ENCODE measurements at regions not wholly inside any gene's neighbourhood (a gene's known extent, or its start where the extent isn't known, plus 50 kb on each side); places are given as distances from the start of the nearest gene placed in this dataset.

DNA sequence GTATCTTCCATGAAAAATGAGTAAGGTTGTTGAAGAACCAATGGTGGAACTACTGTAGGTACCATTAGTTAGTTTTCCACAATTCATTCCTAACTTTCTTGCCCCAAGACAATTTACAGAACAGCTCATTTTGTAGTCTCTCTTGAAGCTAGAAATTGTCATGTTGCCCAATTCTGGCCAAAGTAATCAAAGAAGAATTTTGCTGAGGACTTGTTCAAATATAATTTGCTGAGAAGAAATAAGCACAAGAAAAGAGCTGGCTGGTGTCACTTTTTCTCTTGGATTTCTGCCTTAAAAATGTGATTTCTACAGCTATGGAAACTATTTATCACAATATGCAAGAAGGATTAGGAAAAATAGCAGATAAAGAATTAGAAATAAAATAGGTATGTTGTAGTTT, 199.2 kb upstream of the SEMA3A start:
- DNase-seq, result no peak
- Mint-ChIP-seq H3K27me3 (no peaks in the 10 kb centered on the region), H3K27ac (no peak overlapping the region), H3K36me3 (ENCODE audit: low read depth) (no peaks in the 10 kb centered on the region), H3K9me3 (peaks cover 6% of the 10 kb centered on the region), H3K4me1 (no peaks in the 10 kb centered on the region), H3K4me3 (no peak overlapping the region)
- TF ChIP-seq, protein P1, sequence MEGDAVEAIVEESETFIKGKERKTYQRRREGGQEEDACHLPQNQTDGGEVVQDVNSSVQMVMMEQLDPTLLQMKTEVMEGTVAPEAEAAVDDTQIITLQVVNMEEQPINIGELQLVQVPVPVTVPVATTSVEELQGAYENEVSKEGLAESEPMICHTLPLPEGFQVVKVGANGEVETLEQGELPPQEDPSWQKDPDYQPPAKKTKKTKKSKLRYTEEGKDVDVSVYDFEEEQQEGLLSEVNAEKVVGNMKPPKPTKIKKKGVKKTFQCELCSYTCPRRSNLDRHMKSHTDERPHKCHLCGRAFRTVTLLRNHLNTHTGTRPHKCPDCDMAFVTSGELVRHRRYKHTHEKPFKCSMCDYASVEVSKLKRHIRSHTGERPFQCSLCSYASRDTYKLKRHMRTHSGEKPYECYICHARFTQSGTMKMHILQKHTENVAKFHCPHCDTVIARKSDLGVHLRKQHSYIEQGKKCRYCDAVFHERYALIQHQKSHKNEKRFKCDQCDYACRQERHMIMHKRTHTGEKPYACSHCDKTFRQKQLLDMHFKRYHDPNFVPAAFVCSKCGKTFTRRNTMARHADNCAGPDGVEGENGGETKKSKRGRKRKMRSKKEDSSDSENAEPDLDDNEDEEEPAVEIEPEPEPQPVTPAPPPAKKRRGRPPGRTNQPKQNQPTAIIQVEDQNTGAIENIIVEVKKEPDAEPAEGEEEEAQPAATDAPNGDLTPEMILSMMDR (IDR thresholded peaks at IDR 0.05), result no peak
- CTCF ChIA-PET, result no interaction called here
- intact Hi-C loops (cut with micrococcal nuclease), result no loop called here
- POLR2A ChIA-PET, result no interaction called here
- ATAC-seq (ENCODE audit: low read depth), result no peak

DNA sequence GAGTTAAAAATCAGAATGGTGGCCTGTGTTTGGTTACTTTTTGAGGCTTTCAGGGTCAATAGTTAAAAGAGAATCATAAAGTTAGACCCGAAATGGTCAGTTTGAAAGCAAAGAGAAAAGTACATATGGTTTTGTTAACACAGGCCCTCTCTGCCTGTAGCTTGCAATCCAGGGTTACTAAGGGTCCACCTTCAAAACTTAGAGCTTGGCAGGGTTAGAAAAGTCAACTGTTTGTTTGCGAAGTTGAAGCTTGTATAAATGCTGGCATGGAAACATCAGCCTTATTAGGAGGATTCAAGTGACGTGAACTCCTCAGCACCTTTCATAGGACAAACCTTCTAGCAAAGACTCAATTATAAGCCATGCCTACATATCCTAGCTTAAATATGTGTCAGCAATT, 196.3 kb upstream of the SEMA3A start:
- DNase-seq (no peak), ATAC-seq (ENCODE audit: low read depth) (no peak)
- ChIA-PET CTCF (no interaction called here), POLR2A (no interaction called here)
- Mint-ChIP-seq H3K36me3 (ENCODE audit: low read depth) (no peaks in the 10 kb centered on the region), H3K27me3 (no peaks in the 10 kb centered on the region), H3K4me3 (no peak overlapping the region), H3K27ac (no peak overlapping the region), H3K4me1 (no peaks in the 10 kb centered on the region), H3K9me3 (peaks cover 6% of the 10 kb centered on the region)
- intact Hi-C loops (cut with micrococcal nuclease), result no loop called here
- TF ChIP-seq, protein P1 (IDR thresholded peaks at IDR 0.05), result no peak

GRCh38 chr7:84389242-84389641, 194.7 kb upstream of the SEMA3A start:
- POLR2A ChIA-PET, result no interaction called here
- no peaks in the 10 kb centered on the region for H3K27me3 Mint-ChIP-seq
- ATAC-seq (ENCODE audit: low read depth) (no peak), DNase-seq (no peak)
- H3K27ac Mint-ChIP-seq, result no peak overlapping the region
- peaks cover 5% of the 10 kb centered on the region for H3K9me3 Mint-ChIP-seq
- CTCF ChIA-PET, result no interaction called here
- no peaks in the 10 kb centered on the region for H3K36me3 Mint-ChIP-seq (ENCODE audit: low read depth)
- H3K4me3 Mint-ChIP-seq, result no peak overlapping the region
- no peaks in the 10 kb centered on the region for H3K4me1 Mint-ChIP-seq
- intact Hi-C loops (cut with micrococcal nuclease), result no loop called here
- TF ChIP-seq, protein P1 (IDR thresholded peaks at IDR 0.05), result no peak

DNA sequence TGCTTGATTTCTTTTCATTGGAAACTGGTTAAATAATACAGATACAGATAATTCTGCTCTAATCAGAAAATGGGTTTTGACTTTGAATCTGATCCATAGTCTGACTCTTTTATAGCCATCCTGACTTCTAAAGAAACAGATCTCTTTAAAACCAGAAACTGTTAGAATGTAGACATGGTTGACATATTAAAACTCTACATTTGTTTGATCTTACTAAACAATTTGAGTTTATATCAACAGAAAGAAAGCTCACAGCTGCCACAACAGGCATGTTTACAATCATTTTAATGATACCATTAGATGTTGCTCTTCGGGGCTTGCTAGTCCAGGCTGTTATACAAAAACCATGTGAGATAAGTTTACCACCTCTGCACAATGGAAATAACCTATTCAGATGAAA, 193.0 kb upstream of the SEMA3A start:
- peaks cover 2% of the 10 kb centered on the region for H3K9me3 Mint-ChIP-seq

DNA sequence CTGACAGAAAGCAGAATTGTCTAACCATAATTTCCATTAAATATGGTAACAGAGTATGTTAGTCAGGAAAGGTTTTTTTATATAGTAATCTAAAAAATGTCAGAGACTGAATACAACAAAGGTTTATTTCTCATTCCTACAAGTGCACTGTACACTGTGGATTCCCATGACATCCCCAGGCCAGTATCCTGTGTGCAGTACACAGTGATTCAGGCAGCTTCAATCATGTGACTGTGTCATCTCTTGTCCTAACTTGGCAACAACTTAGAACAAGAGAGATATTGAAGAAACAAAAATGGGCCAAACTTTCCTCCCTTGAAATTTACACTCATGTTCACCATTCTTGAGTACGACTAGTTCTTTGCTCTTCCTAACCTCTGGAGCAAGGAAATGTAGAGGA, 189.8 kb upstream of the SEMA3A start:
- H3K36me3 Mint-ChIP-seq (ENCODE audit: low read depth), result no peaks in the 10 kb centered on the region
- DNase-seq (no peak), ATAC-seq (ENCODE audit: low read depth) (no peak)
- POLR2A ChIA-PET, result no interaction called here
- H3K4me3 Mint-ChIP-seq, result no peak overlapping the region
- H3K4me1 Mint-ChIP-seq, result no peaks in the 10 kb centered on the region
- intact Hi-C loops (cut with micrococcal nuclease), result no loop called here
- CTCF ChIA-PET, result no interaction called here
- H3K27ac Mint-ChIP-seq, result no peak overlapping the region
- TF ChIP-seq, protein P1 (IDR thresholded peaks at IDR 0.05), result no peak
- peaks cover 2% of the 10 kb centered on the region for H3K9me3 Mint-ChIP-seq
- no peaks in the 10 kb centered on the region for H3K27me3 Mint-ChIP-seq

More for the DNA sequence above, 193.0 kb upstream of the SEMA3A start:
- no peaks in the 10 kb centered on the region for H3K27me3 Mint-ChIP-seq
- intact Hi-C loops (cut with micrococcal nuclease), result no loop called here
- CTCF ChIA-PET, result no interaction called here
- DNase-seq (no peak), ATAC-seq (ENCODE audit: low read depth) (no peak)
- no peak overlapping the region for H3K27ac Mint-ChIP-seq
- POLR2A ChIA-PET, result no interaction called here
- TF ChIP-seq, protein P1 (IDR thresholded peaks at IDR 0.05), result no peak
- no peaks in the 10 kb centered on the region for H3K4me1 Mint-ChIP-seq
- no peak overlapping the region for H3K4me3 Mint-ChIP-seq
- no peaks in the 10 kb centered on the region for H3K36me3 Mint-ChIP-seq (ENCODE audit: low read depth)
